GM21576 (cell line): ENCODE measurements at regions not wholly inside any gene's neighbourhood (a gene's known extent, or its start where the extent isn't known, plus 50 kb on each side); places are given as distances from the start of the nearest gene placed in this dataset.

Experiments
- ATAC-seq: cut with Tn5 transposase; IDR thresholded peaks from one replicate; pipeline ENCODE4 v1.9.1; 2021; ENCODE audit warnings: mild to moderate bottlenecking, moderate library complexity; ENCODE audit not compliant: unreplicated experiment

DNA sequence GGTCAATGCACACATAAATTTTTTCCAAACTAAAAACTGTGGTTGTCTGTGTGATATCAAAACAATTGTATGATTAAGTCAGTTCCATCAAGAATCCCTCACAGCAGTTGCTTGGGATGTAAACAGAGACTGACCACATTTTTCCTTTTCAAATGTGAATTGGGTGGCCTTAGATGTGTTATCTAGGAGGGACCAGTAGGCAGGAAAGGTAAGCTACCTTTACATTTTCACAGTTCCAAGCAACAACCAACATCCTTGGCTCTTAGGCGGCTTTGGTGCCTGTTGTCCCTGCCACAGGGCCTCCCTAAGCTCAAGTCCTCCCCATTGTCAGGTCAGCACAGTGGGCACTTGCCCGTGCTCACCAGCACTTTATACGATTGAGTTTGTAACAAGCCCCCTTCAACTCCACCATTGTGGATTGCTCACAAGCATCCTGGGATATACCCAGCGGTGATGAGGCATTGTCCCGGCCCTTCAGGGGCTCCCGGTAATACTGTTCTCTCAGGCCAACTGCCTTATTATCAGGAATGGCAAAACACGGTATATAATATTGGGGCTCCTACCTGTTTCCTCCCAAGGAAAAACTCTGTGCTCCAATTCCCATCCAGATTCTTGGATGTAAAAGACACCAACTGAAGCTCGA, 114.9 kb upstream of the ANKRD1 start:
- no peak for ATAC-seq

DNA sequence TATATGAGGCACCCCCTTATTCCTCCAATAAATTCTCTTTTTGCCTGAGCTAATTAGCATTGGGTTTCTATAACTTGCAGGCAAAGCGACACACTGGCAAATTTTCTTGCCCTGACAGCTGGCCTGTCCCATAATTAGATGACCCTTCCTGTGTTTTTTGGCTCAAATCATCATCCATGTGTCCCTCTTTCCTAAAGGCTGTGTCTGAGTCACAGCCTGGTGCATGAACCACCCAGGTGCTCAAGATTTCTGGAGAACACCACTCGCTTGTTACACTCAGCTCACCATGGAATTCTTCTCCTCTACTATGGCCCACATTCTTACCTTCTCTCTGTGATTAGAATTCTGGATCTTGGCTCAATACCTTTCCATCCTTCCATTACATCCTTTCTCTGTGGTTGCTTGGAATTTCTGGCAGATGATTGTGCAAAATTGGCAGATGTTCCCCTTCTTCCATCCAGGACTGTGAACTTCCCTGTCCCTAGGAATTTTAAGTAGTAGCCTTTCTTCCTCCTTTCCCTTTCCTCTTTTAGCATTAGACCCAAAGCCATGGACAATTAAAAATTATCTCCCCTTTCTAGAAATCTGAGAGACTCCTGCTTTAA, 116.0 kb upstream of the ANKRD1 start:
- no peak for ATAC-seq

DNA sequence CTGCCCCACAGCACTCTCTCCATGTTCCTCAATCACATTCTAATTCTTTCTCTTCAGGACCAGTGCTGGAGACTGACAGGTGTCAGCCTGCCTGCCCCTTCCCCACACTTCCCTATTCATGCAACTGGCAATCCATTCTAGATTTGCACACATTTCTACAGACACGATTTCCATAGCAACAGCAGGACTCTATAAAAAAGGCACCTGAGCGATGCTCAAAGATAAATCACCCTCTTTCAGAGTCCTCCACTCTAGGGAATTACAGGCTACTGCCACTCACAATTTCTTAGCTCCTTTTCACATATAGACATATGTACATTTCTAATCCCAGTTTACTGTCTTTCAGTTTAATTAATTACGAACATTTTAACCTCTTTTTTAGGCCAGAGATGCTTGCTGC, 118.1 kb upstream of the ANKRD1 start:
- ATAC-seq = no peak

DNA sequence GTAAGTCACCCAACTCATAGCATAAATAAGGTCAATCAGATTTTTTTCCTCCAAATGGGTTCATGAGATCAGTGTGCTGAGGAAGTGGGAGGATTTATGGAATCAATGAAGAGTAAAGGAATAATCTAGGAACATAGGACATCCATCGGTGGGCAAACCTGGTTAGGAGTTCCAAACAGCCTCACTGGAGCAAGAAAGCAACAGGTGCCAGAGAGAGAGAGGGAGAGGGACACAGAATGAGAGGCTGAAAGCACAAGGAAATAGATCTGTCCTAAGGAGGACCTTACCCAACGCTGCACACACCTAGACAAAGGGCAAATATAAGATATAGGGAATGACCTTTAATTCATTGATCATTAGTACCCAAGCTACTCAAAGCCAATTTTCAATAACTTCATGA, 119.5 kb upstream of the ANKRD1 start:
- no peak for ATAC-seq

- no peak for ATAC-seq
Observed at GRCh38 chr10:91042069-91042468, 121.2 kb upstream of the ANKRD1 start.

DNA sequence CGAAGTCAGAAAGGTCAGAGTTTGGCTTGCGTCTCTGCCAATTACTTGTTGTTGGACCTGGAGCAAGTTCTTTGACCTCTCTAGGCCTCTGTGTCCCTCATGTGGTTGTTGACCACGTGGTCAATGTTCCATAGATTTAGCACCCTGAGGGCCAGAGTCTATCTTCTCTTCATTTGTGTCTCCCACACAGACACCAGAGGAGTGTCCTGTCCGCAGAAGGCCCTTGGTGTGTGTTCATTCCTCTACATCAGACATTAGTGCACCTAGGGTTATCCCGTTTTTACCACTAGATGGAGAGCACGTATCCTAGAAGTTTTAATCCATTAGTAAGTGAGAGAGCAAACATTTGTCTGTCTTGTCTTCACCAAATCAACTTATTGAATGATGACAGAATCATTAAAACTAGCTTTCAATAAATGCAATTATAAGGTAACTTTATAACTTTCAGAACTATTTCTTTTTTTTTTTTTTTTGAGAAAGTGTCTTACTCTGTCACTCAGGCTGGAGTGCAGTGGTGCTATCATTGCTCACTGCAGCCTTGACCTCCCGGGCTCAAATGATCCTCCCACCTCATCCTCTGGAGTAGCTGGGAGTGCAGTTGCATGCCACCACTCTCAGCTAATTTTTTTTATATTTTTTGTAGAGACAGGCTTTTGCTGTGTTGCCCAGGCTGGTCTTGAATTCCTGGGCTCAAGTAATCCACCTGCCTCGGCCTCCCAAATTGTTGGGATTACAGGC, 122.5 kb upstream of the ANKRD1 start:
- no peak for ATAC-seq

DNA sequence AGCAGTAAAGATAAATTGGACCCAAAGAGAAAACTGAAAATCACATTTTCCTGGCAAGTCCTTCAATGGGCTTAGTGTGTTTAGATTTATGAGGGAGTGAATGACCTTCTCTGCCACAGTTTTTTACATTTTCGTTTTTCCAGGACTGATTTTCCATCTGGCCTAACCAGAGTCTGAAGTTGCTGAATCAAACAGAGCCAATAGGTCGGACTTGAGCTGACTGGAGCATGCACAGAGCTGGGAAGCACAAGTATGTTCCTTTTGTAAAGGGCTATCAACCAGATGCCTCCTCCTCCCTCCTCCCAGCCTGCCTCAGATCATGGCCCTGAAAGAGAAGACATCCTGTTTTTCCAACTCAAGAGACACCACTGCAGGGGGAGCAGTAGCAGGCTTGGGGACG, 126.0 kb upstream of the ANKRD1 start:
- ATAC-seq = no peak

- no peak for ATAC-seq
Observed at GRCh38 chr10:91048380-91048779, 127.5 kb upstream of the ANKRD1 start.

GRCh38 chr10:91049296-91049987, 128.6 kb upstream of the ANKRD1 start:
- ATAC-seq = no peak

DNA sequence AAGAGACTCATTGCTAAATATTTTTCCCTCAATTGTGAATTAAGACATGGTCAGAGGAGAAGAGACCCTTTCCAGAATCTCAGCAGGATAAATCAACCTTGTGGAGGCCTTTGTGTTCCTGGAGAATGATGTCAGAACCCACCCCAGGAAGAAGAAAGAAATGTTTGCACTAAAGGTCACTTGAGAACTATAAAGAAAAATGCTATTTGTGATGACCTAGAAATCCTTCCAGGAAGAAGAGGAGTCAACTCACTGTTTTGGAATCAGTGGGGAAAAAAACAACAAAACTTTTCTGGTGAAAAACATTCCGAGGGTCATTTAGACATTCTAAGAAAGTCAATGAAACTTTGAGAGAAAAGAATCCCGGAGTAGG, 129.1 kb upstream of the ANKRD1 start:
- ATAC-seq = no peak

DNA sequence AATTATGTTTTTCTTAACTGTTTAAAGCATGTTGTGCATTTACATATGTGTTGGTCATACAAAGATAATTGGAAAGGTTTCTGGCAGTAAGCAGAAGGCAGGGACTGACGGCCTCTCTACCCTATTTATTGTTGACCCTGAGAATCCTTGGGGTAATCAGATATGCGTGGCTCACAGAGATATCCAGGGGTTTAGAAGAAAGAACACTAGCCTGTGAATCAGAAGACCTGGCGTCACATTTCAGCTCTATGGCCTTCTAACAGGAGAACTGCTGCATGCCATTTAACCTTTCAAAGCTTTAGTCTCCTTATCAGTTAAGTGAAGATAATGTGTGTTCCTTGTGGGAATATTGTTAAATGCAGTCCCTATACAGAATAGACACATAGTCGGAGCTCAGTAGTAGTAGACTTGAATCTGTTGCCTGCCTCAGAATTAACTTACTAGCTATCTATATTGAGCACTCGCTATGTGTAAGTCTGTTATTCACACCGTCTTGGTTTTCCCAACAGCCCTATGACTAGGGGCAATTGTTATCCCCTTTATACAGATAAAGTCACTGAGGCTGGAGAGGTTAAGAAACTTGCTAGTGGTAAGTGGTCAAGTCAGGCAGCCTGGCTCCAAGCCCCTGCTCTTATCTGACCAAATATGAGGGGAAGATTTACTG, 129.6 kb upstream of the ANKRD1 start:
- ATAC-seq = no peak

DNA sequence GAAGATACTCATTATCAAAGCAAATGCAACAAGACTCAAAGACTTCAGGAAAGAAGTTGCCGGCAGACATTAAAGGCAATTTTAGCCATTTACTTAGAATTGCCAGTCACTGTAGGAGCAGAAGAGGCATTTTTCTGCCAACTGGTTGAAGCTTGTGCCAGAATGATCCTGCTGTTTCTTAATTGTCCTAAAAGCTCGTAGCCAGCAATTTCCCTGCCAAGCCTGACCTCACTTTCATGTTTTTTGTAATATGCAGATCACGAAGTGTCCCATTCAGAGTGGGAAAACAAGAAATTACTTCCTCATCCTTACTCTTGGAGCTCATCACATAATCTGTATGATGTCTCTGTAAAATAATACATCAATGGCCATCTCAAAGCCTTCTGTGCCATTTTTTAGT, 130.9 kb upstream of the ANKRD1 start:
- no peak for ATAC-seq

DNA sequence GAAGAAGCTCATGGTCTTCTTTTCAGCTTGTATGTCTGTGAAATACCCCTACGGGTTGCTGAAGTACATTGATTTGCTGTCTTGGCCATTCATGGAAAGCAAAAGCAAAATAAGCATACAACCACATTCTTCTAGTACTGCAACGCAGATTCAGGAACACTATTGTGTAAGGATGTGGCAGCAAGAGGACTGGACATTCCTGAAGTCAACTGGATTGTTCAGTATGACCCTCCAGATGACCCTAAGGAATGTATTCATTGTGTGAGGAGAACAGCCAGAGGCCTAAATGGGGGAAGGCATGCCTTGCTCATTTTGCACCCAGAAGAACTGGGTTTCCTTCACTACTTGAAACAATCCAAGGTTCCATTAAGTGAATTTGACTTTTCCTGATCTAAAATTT, 133.4 kb upstream of the ANKRD1 start:
- ATAC-seq = no peak

GRCh38 chr10:91061187-91061586, 140.3 kb upstream of the ANKRD1 start:
- no peak for ATAC-seq

GRCh38 chr10:91061608-91062007, 140.7 kb upstream of the ANKRD1 start:
- no peak for ATAC-seq

- no peak for ATAC-seq
Observed at GRCh38 chr10:91062091-91062490, 141.2 kb upstream of the ANKRD1 start.

- no peak for ATAC-seq
Observed at GRCh38 chr10:91071786-91072185, 148.7 kb upstream of the PCGF5 start.

GRCh38 chr10:91073286-91073979, 147.0 kb upstream of the PCGF5 start:
- no peak for ATAC-seq

GRCh38 chr10:91076991-91077548, 143.4 kb upstream of the PCGF5 start:
- ATAC-seq = no peak

DNA sequence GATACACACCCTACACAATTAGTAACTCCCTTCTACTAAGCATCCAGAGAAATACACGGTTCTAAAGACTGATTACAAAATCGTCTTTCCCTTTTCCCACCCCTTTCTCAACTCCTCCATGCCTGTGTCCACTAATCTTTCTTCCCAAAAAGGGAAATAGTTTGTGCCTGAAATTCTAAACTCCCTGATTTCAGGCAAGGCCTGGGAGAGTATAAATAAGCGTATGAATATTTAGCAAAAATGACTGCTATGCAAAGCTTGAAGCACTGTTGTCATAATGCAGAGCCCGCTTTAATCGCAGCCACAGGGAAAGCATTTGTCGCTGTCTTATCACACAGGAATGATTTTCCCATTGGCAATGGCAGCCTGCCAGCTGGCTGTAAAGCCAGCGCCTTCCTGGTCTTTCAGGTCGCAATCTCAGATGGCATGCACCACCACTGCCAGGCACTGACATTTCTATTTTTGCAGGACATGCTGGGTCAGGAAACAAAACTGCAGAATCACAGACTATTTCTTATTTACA, 142.9 kb upstream of the PCGF5 start:
- no peak for ATAC-seq
